H1 (cell line): ENCODE measurements at regions not wholly inside any gene's neighbourhood (a gene's known extent, or its start where the extent isn't known, plus 50 kb on each side); places are given as distances from the start of the nearest gene placed in this dataset.
A peak's percentile ranks its signal among the peaks of the same experiment; 100 is the strongest.

Experiments
- CTCF ChIA-PET: fragments of 300-600 bp; sonication (Branson Sonifier 250); formaldehyde crosslinking; loops from one replicate; lab custom pipeline; 2021; ENCODE audit not compliant: partially characterized antibody; lab: Charles Lee
- POLR2A ChIA-PET: fragments of 300-600 bp; sonication (Branson Sonifier 250); formaldehyde crosslinking; loops from one replicate; lab custom pipeline; 2021; ENCODE audit warnings: inconsistent platforms; ENCODE audit not compliant: partially characterized antibody; lab: Charles Lee
- DNase-seq, 2 experiments: peaks; one replicate each; pipeline versions ENCODE4 v3.0.0 to v3.0.0-alpha.2; 2010 to 2022; ENCODE audit warnings: low spot score in 2 of 2, low read depth in 1 of 2, mixed read lengths in 1 of 2
- FAIRE-seq: peaks from 2 replicates; lab custom pipeline; 2011; peaks lifted over from hg19 to GRCh38; lab: Jason Lieb, UNC
- H2AFZ ChIP-seq: 2 replicates; pipeline ENCODE4 v1.8.1; 2012; ENCODE audit warnings: low read length, inconsistent platforms
- H2AK5ac ChIP-seq: 2 replicates; pipeline ENCODE4 v1.6.1; 2013; ENCODE audit warnings: low read depth, low read length
- H2BK120ac ChIP-seq: replicated peaks from 2 replicates; pipeline ENCODE3; 2013; ENCODE audit warnings: low read depth, low read length, inconsistent platforms
- H2BK12ac ChIP-seq: 2 replicates; pipeline ENCODE4 v1.6.1; 2013; ENCODE audit warnings: low read depth, low read length
- H2BK15ac ChIP-seq: 2 replicates; pipeline ENCODE4 v1.6.1; 2013; ENCODE audit warnings: low read length
- H2BK20ac ChIP-seq: 2 replicates; pipeline ENCODE4 v1.6.1; 2013; ENCODE audit warnings: low read length
- H2BK5ac ChIP-seq: 2 replicates; pipeline ENCODE4 v1.6.1; 2013; ENCODE audit warnings: low read depth, low read length
- H3K14ac ChIP-seq: 2 replicates; pipeline ENCODE4 v1.6.1; 2013; ENCODE audit warnings: inconsistent platforms; ENCODE audit not compliant: insufficient read length
- H3K18ac ChIP-seq: 2 replicates; pipeline ENCODE4 v1.6.1; 2013; ENCODE audit warnings: low read length; ENCODE audit errors: extremely low read depth
- H3K23ac ChIP-seq: 2 replicates; pipeline ENCODE4 v1.6.1; 2013; ENCODE audit warnings: inconsistent platforms; ENCODE audit not compliant: insufficient read length
- H3K23me2 ChIP-seq: 2 replicates; pipeline ENCODE4 v1.6.1; 2013; ENCODE audit warnings: low read depth, low read length
- H3K27ac ChIP-seq: 2 replicates; pipeline ENCODE4 v1.6.1; 2011; ENCODE audit warnings: low read depth, low read length, inconsistent platforms
- H3K27me3 ChIP-seq, 4 experiments: replicated peaks in 1 of 4; 1 replicate in 1 of 4; 2 replicates in 3 of 4; pipeline versions ENCODE4 v1.6.1 to v1.8.1; 2011 to 2013; ENCODE audit warnings: low read length in 3 of 4, mild to moderate bottlenecking in 3 of 4, inconsistent platforms in 2 of 4, mixed read lengths in 2 of 4, moderate library complexity in 1 of 4; ENCODE audit not compliant: control insufficient read depth in 3 of 4, insufficient read depth in 3 of 4; ENCODE audit errors: extremely low read depth in 1 of 4
- H3K36me3 ChIP-seq, 4 experiments: 2 replicates each; pipeline versions ENCODE4 v1.6.1 to v1.8.1; 2011 to 2013; ENCODE audit warnings: mild to moderate bottlenecking in 4 of 4, low read length in 3 of 4, moderate library complexity in 2 of 4, control low read depth in 1 of 4, inconsistent platforms in 1 of 4; ENCODE audit not compliant: insufficient read depth in 4 of 4, control insufficient read depth in 2 of 4
- H3K4ac ChIP-seq: replicated peaks from 2 replicates; pipeline ENCODE3; 2013; ENCODE audit warnings: low read length, low read depth, mixed read lengths, inconsistent platforms; ENCODE audit not compliant: insufficient read length
- H3K4me1 ChIP-seq, 4 experiments: replicated peaks in 1 of 4; 1 replicate in 1 of 4; 2 replicates in 3 of 4; pipeline versions ENCODE4 v1.6.1 to v1.8.1; 2011 to 2013; ENCODE audit warnings: low read length in 3 of 4, inconsistent platforms in 2 of 4, mixed read lengths in 1 of 4; ENCODE audit not compliant: insufficient read depth in 4 of 4, control insufficient read depth in 3 of 4
- H3K4me2 ChIP-seq, 2 experiments: 2 replicates each; pipeline versions ENCODE4 v1.6.1 to v1.8.1; 2011 to 2013; ENCODE audit warnings: low read depth in 2 of 2, low read length in 2 of 2, control low read depth in 1 of 2, inconsistent platforms in 1 of 2, mild to moderate bottlenecking in 1 of 2; ENCODE audit not compliant: insufficient read depth in 1 of 2
- H3K4me3 ChIP-seq, 4 experiments: fragments of 200-600, 300-600 bp in 1 of 4; sonication (generic), shearing (Covaris generic), sonication (Bioruptor Twin) in 1 of 4; 2 replicates each; pipeline versions ENCODE4 v1.5.1 to v1.8.1; 2011 to 2016; ENCODE audit warnings: low read length in 4 of 4, low read depth in 3 of 4, control low read depth in 2 of 4, inconsistent platforms in 2 of 4, mild to moderate bottlenecking in 2 of 4, mixed read lengths in 1 of 4, moderate library complexity in 1 of 4; ENCODE audit not compliant: insufficient read depth in 2 of 4; ENCODE audit errors: extremely low read depth in 1 of 4
- H3K56ac ChIP-seq: replicated peaks from 2 replicates; pipeline ENCODE3; 2013; ENCODE audit warnings: low read depth, mild to moderate bottlenecking, mixed read lengths, low read length, inconsistent platforms; ENCODE audit not compliant: insufficient read length
- H3K79me1 ChIP-seq: 2 replicates; pipeline ENCODE4 v1.6.1; 2013; ENCODE audit warnings: low read depth, low read length, control low read depth
- H3K79me2 ChIP-seq, 2 experiments: 2 replicates each; pipeline versions ENCODE4 v1.6.1 to v1.8.1; 2012 to 2013; ENCODE audit warnings: low read length in 2 of 2, mild to moderate bottlenecking in 2 of 2, inconsistent platforms in 1 of 2; ENCODE audit not compliant: insufficient read depth in 2 of 2, control insufficient read depth in 1 of 2
- H3K9ac ChIP-seq, 4 experiments: replicated peaks in 1 of 4; 1 replicate in 1 of 4; 2 replicates in 3 of 4; pipeline versions ENCODE4 v1.6.1 to v1.8.1; 2011 to 2013; ENCODE audit warnings: low read depth in 3 of 4, low read length in 3 of 4, control low read depth in 2 of 4, mild to moderate bottlenecking in 2 of 4, moderate library complexity in 2 of 4, inconsistent platforms in 1 of 4; ENCODE audit errors: extremely low read depth in 1 of 4
- H3K9me3 ChIP-seq, 2 experiments: 2 replicates each; pipeline versions ENCODE4 v1.6.1 to v1.8.1; 2012 to 2013; ENCODE audit warnings: mild to moderate bottlenecking in 2 of 2, moderate library complexity in 2 of 2, control low read depth in 1 of 2, inconsistent platforms in 1 of 2, low read depth in 1 of 2, low read length in 1 of 2, mixed read lengths in 1 of 2; ENCODE audit not compliant: insufficient read depth in 2 of 2
- H4K20me1 ChIP-seq, 2 experiments: replicated peaks in 1 of 2; 2 replicates each; pipeline versions ENCODE3 to v1.8.1; 2011 to 2013; ENCODE audit warnings: inconsistent platforms in 2 of 2, low read length in 2 of 2, mild to moderate bottlenecking in 1 of 2; ENCODE audit not compliant: insufficient read depth in 2 of 2, control insufficient read depth in 1 of 2
- H4K5ac ChIP-seq: 2 replicates; pipeline ENCODE4 v1.6.1; 2013; ENCODE audit warnings: low read length, low read depth, mixed read lengths, inconsistent platforms; ENCODE audit not compliant: insufficient read length
- H4K8ac ChIP-seq: 2 replicates; pipeline ENCODE4 v1.8.0; 2013; ENCODE audit warnings: mild to moderate bottlenecking, moderate library complexity, low read length, inconsistent platforms; ENCODE audit not compliant: insufficient read depth; ENCODE audit errors: extremely low read depth
- H4K91ac ChIP-seq: replicated peaks from 2 replicates; pipeline ENCODE3; 2013; ENCODE audit warnings: low read length, mixed read lengths, inconsistent platforms; ENCODE audit not compliant: insufficient read length
- POU5F1 ChIP-seq: IDR thresholded peaks from 2 replicates; pipeline ENCODE4 v1.6.1; 2011; ENCODE audit warnings: low read depth, mild to moderate bottlenecking, low read length, moderate library complexity
- WGBS, 2 experiments: shearing (Covaris generic) in 1 of 2; methylation state at CpG; one replicate each; pipeline versions ENCODE4 v1.1.6 to v1.1.7; 2013 to 2015; ENCODE audit warnings: low lambda C conversion rate in 2 of 2, mixed read lengths in 2 of 2, inconsistent platforms in 1 of 2, low coverage in 1 of 2, missing lambda C conversion rate in 1 of 2; ENCODE audit not compliant: insufficient replicate concordance in 2 of 2, insufficient coverage in 1 of 2, insufficient read length in 1 of 2; ENCODE audit errors: extremely low coverage in 1 of 2, missing lambda C conversion rate in 1 of 2; 5-methylcytosine and 5-hydroxymethylcytosine counted together

DNA sequence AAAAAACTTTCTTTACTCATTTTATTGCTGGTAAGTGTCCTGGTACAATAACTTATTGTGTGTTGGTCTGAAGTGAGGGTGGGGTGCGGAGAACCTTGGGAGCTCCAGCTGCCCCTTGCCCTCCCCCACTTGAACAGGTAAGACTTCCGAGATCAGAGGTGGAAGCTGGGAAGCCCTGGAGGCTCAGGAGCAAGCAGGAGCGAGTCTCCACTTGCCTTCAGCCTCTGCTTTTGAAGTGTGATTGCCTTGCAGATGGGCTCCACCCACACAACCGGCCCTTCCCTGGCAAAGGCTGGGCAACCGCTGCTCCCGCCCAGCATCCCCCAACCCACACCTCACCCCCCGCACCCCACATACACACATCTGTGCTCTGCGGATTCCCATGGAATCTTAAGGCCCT, 179.6 kb downstream of the TFAP2C start:
- Histone ChIP-seq H3K18ac (peak overlapping the region; percentile 62; the same call in 1 of the 2 replicates), H2BK20ac (no peak overlapping the region), H3K4me1 (peaks cover 8 to 32% (median 11%) of the 10 kb centered on the region in 4 experiments), H3K79me1 (no peaks in the 10 kb centered on the region; the same call in 1 of the 2 replicates), H2BK5ac (no peak overlapping the region; the same call in 1 of the 2 replicates), H4K20me1 (peaks cover 0 to 5% of the 10 kb centered on the region in 2 experiments), H4K5ac (no peak overlapping the region), H2BK12ac (no peak overlapping the region), H3K14ac (no peak overlapping the region), H3K79me2 (no peaks in the 10 kb centered on the region), H3K27ac (no peak overlapping the region), H3K23ac (no peak overlapping the region), H3K4me3 (no peak overlapping the region), H3K23me2 (peaks cover 9% of the 10 kb centered on the region), H4K8ac (no peak overlapping the region), H2AK5ac (no peak overlapping the region), H3K9me3 (no peaks in the 10 kb centered on the region), H3K9ac (no peak overlapping the region), H3K36me3 (no peaks in the 10 kb centered on the region), H4K91ac (no peak overlapping the region), H3K4ac (no peak overlapping the region), H2BK15ac (no peak overlapping the region), H2BK120ac (no peak overlapping the region), H2AFZ (no peak overlapping the region), H3K56ac (no peak overlapping the region), H3K27me3 (peaks cover 0 to 14% (median 0%) of the 10 kb centered on the region in 4 experiments; a peak in 3 of 7 replicates), H3K4me2 (no peak overlapping the region)
- DNase-seq (no peak), FAIRE-seq (no peak)
- POLR2A ChIA-PET: interaction anchor here (1.0 kb wide), 1 partner anchor 18 kb away, joined by 3 read pairs; no protein-coding TSS in a partner anchor
- CTCF ChIA-PET: interaction anchor here (0.7 to 1.5 kb wide), 6 partner anchors 8 to 165 kb away, joined by 3 to 4 read pairs (median 3); no protein-coding TSS in a partner anchor
- WGBS, 2 experiments: 76% methylated on average over 6 of the region's 8 CpGs; no CpG with 5 or more reads in 1 of the 2 experiments
- no peak for TF ChIP-seq POU5F1
